Transverse colon (tissue), 3 donors: ENCODE measurements at regions not wholly inside any gene's neighbourhood (a gene's known extent, or its start where the extent isn't known, plus 50 kb on each side); places are given as distances from the start of the nearest gene placed in this dataset.

Source experiments
- POLR2A ChIP-seq: fragments of 450-650 bp; IDR thresholded peaks from one replicate; pipeline ENCODE4 v1.6.1; 2016; ENCODE audit warnings: antibody characterized with exemption, mild to moderate bottlenecking, moderate library complexity
- TF ChIP-seq, protein P1 (sequence below), 5 experiments: fragments of 200-600 bp in 3 of 5; fragments of 450-650 bp in 2 of 5; sonication (generic) in 3 of 5; IDR thresholded peaks; 1 replicate in 2 of 5; 2 replicates in 3 of 5; pipeline ENCODE4 v1.5.1; 2016 to 2017; ENCODE audit warnings: antibody characterized with exemption in 5 of 5, inconsistent platforms in 3 of 5, mild to moderate bottlenecking in 2 of 5, moderate library complexity in 1 of 5

DNA sequence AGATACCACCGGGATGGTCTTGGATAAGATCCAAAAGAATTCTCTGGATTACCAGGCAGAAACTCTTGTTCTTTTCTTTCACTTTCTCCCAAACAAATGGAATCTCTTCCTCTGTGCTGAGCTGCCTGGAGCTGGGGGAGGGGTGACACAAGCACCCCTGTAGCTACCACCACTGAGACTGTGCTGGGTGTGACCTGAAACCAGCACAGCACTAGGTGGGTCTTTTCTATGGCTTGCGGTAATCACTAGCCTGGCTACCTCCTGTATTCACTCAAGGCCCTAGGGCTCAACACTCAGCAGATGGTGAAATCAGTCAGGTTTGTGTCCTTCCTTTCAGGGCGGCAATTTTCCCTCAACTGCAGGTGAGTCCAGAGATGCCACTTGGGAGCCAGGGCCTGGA, 122.4 kb upstream of the CENPW start:
- TF ChIP-seq POLR2A: no peak
- TF ChIP-seq, protein P1, sequence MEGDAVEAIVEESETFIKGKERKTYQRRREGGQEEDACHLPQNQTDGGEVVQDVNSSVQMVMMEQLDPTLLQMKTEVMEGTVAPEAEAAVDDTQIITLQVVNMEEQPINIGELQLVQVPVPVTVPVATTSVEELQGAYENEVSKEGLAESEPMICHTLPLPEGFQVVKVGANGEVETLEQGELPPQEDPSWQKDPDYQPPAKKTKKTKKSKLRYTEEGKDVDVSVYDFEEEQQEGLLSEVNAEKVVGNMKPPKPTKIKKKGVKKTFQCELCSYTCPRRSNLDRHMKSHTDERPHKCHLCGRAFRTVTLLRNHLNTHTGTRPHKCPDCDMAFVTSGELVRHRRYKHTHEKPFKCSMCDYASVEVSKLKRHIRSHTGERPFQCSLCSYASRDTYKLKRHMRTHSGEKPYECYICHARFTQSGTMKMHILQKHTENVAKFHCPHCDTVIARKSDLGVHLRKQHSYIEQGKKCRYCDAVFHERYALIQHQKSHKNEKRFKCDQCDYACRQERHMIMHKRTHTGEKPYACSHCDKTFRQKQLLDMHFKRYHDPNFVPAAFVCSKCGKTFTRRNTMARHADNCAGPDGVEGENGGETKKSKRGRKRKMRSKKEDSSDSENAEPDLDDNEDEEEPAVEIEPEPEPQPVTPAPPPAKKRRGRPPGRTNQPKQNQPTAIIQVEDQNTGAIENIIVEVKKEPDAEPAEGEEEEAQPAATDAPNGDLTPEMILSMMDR (IDR thresholded peaks at IDR 0.05): no peak
